GM23338 (cell line): ENCODE measurements at regions not wholly inside any gene's neighbourhood (a gene's known extent, or its start where the extent isn't known, plus 50 kb on each side); places are given as distances from the start of the nearest gene placed in this dataset.

ENCODE experiments used
- ATAC-seq: fragments of 200-7000 bp; cut with Tn5 transposase; 3 replicates; pipeline ENCODE4 v1.9.1; 2020
- DNase-seq: peaks from one replicate; pipeline ENCODE4 v3.0.0-alpha.2; 2015; ENCODE audit warnings: low spot score
- H2AFZ ChIP-seq: fragments of 200-600 bp; sonication (generic); 2 replicates; pipeline ENCODE4 v1.8.0; 2016; ENCODE audit warnings: antibody characterized with exemption, mild to moderate bottlenecking, moderate library complexity
- H3F3A ChIP-seq: fragments of 200-600 bp; sonication (generic); replicated peaks from 2 replicates; pipeline ENCODE4 v1.8.0; 2017; ENCODE audit warnings: antibody characterized with exemption, mixed run types, low read depth
- H3K27ac ChIP-seq: fragments of 200-600 bp; sonication (generic); 2 replicates; pipeline ENCODE4 v1.6.1; 2016; ENCODE audit warnings: low read depth
- H3K27me3 ChIP-seq: fragments of 200-600 bp; sonication (generic); 2 replicates; pipeline ENCODE4 v1.8.0; 2016; ENCODE audit warnings: mild to moderate bottlenecking, mixed run types, moderate library complexity; ENCODE audit not compliant: insufficient read depth
- H3K36me3 ChIP-seq: fragments of 200-600 bp; sonication (generic); 2 replicates; pipeline ENCODE4 v1.8.0; 2016; ENCODE audit warnings: mild to moderate bottlenecking; ENCODE audit not compliant: insufficient read depth
- H3K4me1 ChIP-seq: fragments of 200-600 bp; sonication (generic); 2 replicates; pipeline ENCODE4 v1.8.0; 2016; ENCODE audit warnings: mild to moderate bottlenecking, moderate library complexity; ENCODE audit not compliant: insufficient read depth
- H3K4me2 ChIP-seq: fragments of 200-600 bp; sonication (generic); 2 replicates; pipeline ENCODE4 v1.7.1; 2017; ENCODE audit warnings: mixed run types
- H3K4me3 ChIP-seq: fragments of 200-600 bp; sonication (generic); 2 replicates; pipeline ENCODE4 v1.6.1; 2016; ENCODE audit warnings: mixed run types
- H3K79me2 ChIP-seq: fragments of 200-600 bp; sonication (generic); replicated peaks from 2 replicates; pipeline ENCODE4 v1.8.0; 2017; ENCODE audit warnings: mild to moderate bottlenecking; ENCODE audit not compliant: insufficient read depth
- H3K9me2 ChIP-seq: fragments of 200-600 bp; sonication (generic); 2 replicates; pipeline ENCODE4 v1.8.0; 2017; ENCODE audit not compliant: insufficient read depth
- H4K20me1 ChIP-seq: fragments of 200-600 bp; sonication (generic); replicated peaks from 2 replicates; pipeline ENCODE4 v1.8.0; 2017; ENCODE audit warnings: mild to moderate bottlenecking; ENCODE audit not compliant: insufficient read depth
- H3K27ac Mint-ChIP-seq: 2 replicates; pipeline ENCODE4 v1.8.0; 2020; ENCODE audit warnings: inconsistent platforms, mild to moderate bottlenecking, moderate library complexity, mixed read lengths
- H3K27me3 Mint-ChIP-seq: 3 replicates; pipeline ENCODE4 v1.8.0; 2022; ENCODE audit warnings: low read depth, mild to moderate bottlenecking, moderate library complexity, mixed read lengths, inconsistent platforms; ENCODE audit not compliant: insufficient read depth, poor library complexity
- H3K36me3 Mint-ChIP-seq: 3 replicates; pipeline ENCODE4 v1.8.0; 2021; ENCODE audit warnings: low read depth, mild to moderate bottlenecking, inconsistent platforms, moderate library complexity, mixed read lengths
- H3K4me1 Mint-ChIP-seq: 3 replicates; pipeline ENCODE4 v1.8.0; 2020; ENCODE audit warnings: mild to moderate bottlenecking, inconsistent platforms, mixed read lengths
- H3K4me3 Mint-ChIP-seq: 3 replicates; pipeline ENCODE4 v1.8.0; 2021; ENCODE audit warnings: moderate library complexity, mild to moderate bottlenecking, inconsistent platforms, mixed read lengths
- H3K9me3 Mint-ChIP-seq: 3 replicates; pipeline ENCODE4 v1.8.0; 2020; ENCODE audit warnings: moderate library complexity, mild to moderate bottlenecking, inconsistent platforms, mixed read lengths
- EZH2 ChIP-seq: fragments of 200-600 bp; sonication (generic); IDR thresholded peaks from one replicate; pipeline ENCODE4 v1.8.0; 2017; ENCODE audit warnings: antibody characterized with exemption, mild to moderate bottlenecking, low read depth; ENCODE audit not compliant: unreplicated experiment
- EZH2phosphoT487 ChIP-seq: fragments of 200-600 bp; sonication (generic); IDR thresholded peaks from one replicate; pipeline ENCODE4 v1.8.1; 2018; ENCODE audit warnings: antibody characterized with exemption; ENCODE audit not compliant: unreplicated experiment
- NANOG ChIP-seq: IDR thresholded peaks from 2 replicates; pipeline ENCODE4 v1.6.1; 2016; ENCODE audit warnings: antibody characterized with exemption, borderline replicate concordance
- POLR2AphosphoS5 ChIP-seq: IDR thresholded peaks from 2 replicates; pipeline ENCODE4 v1.6.1; 2016; ENCODE audit warnings: antibody characterized with exemption, low read depth
- ZNF114 ChIP-seq: fragments of 250-450 bp; sonication (Bioruptor Pico); IDR thresholded peaks from 2 replicates; pipeline ENCODE4 v1.5.0; 2020; ENCODE audit warnings: mild to moderate bottlenecking, moderate library complexity
- ZNF331 ChIP-seq: fragments of 250-450 bp; sonication (Bioruptor Pico); IDR thresholded peaks from 2 replicates; pipeline ENCODE4 v1.5.0; 2020; ENCODE audit warnings: low read depth, mild to moderate bottlenecking, moderate library complexity
- TF ChIP-seq, protein P1 (sequence below): IDR thresholded peaks from one replicate; pipeline ENCODE4 v1.6.1; 2018; ENCODE audit warnings: antibody characterized with exemption; ENCODE audit not compliant: unreplicated experiment
- TF ChIP-seq, protein P2 (sequence below), 2 experiments: fragments of 200-600 bp in 1 of 2; sonication (generic) in 1 of 2; conservative IDR thresholded peaks; 2 replicates each; pipeline versions ENCODE4 v1.5.1 to v1.6.1; 2016 to 2017; ENCODE audit warnings: antibody characterized with exemption in 2 of 2, low read depth in 2 of 2, mild to moderate bottlenecking in 2 of 2, moderate library complexity in 1 of 2
- TF ChIP-seq, protein P3 (sequence below): fragments of 250-450 bp; sonication (Bioruptor Pico); IDR thresholded peaks from 2 replicates; pipeline ENCODE4 v1.5.0; 2020; ENCODE audit warnings: mild to moderate bottlenecking, moderate library complexity

DNA sequence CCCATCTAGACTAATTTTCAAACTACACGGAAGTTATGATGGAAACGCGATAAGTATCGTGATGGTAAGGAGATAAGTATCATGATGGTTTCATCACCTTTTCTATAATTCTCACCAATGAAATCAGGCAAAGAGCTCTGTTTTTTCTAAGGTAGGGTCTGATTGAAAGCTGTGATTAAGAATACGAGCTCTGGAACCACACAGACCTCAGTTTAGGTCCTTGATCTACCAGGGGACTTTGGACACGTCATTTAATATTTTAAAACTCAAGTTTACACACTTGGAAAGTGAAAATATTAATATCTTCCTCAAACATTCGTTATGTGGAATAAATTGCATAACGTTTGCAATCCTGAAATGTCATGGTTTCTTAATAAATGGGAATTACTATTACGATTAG, 538.2 kb upstream of the CELF2 start:
- Histone ChIP-seq H3K4me1 (peaks cover 14% of the 10 kb centered on the region; the same call in 1 of the 2 replicates), H3K79me2 (no peaks in the 10 kb centered on the region), H3K4me2 (no peak overlapping the region), H3F3A (no peaks in the 10 kb centered on the region), H2AFZ (no peak overlapping the region), H3K36me3 (no peaks in the 10 kb centered on the region), H4K20me1 (no peaks in the 10 kb centered on the region), H3K9me2 (peaks cover 5% of the 10 kb centered on the region; the same call in 1 of the 2 replicates), H3K27ac (no peak overlapping the region), H3K4me3 (no peak overlapping the region), H3K27me3 (no peaks in the 10 kb centered on the region)
- H3K27ac Mint-ChIP-seq: no peak overlapping the region
- H3K36me3 Mint-ChIP-seq: peaks cover 4% of the 10 kb centered on the region; the same call in 2 of the 3 replicates
- no peaks in the 10 kb centered on the region for H3K27me3 Mint-ChIP-seq
- H3K4me3 Mint-ChIP-seq: no peak overlapping the region
- DNase-seq: no peak
- TF ChIP-seq EZH2: no peak
- TF ChIP-seq, protein P1, sequence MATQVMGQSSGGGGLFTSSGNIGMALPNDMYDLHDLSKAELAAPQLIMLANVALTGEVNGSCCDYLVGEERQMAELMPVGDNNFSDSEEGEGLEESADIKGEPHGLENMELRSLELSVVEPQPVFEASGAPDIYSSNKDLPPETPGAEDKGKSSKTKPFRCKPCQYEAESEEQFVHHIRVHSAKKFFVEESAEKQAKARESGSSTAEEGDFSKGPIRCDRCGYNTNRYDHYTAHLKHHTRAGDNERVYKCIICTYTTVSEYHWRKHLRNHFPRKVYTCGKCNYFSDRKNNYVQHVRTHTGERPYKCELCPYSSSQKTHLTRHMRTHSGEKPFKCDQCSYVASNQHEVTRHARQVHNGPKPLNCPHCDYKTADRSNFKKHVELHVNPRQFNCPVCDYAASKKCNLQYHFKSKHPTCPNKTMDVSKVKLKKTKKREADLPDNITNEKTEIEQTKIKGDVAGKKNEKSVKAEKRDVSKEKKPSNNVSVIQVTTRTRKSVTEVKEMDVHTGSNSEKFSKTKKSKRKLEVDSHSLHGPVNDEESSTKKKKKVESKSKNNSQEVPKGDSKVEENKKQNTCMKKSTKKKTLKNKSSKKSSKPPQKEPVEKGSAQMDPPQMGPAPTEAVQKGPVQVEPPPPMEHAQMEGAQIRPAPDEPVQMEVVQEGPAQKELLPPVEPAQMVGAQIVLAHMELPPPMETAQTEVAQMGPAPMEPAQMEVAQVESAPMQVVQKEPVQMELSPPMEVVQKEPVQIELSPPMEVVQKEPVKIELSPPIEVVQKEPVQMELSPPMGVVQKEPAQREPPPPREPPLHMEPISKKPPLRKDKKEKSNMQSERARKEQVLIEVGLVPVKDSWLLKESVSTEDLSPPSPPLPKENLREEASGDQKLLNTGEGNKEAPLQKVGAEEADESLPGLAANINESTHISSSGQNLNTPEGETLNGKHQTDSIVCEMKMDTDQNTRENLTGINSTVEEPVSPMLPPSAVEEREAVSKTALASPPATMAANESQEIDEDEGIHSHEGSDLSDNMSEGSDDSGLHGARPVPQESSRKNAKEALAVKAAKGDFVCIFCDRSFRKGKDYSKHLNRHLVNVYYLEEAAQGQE: no peak
- TF ChIP-seq EZH2phosphoT487: no peak
- TF ChIP-seq, protein P2, sequence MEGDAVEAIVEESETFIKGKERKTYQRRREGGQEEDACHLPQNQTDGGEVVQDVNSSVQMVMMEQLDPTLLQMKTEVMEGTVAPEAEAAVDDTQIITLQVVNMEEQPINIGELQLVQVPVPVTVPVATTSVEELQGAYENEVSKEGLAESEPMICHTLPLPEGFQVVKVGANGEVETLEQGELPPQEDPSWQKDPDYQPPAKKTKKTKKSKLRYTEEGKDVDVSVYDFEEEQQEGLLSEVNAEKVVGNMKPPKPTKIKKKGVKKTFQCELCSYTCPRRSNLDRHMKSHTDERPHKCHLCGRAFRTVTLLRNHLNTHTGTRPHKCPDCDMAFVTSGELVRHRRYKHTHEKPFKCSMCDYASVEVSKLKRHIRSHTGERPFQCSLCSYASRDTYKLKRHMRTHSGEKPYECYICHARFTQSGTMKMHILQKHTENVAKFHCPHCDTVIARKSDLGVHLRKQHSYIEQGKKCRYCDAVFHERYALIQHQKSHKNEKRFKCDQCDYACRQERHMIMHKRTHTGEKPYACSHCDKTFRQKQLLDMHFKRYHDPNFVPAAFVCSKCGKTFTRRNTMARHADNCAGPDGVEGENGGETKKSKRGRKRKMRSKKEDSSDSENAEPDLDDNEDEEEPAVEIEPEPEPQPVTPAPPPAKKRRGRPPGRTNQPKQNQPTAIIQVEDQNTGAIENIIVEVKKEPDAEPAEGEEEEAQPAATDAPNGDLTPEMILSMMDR (conservative IDR thresholded peaks at IDR 0.05; ENCODE audit: low read depth in 2 of 2): no peak
- TF ChIP-seq POLR2AphosphoS5: no peak
- TF ChIP-seq ZNF331 (CRISPR knock-in tag): no peak
- peaks cover 23% of the 10 kb centered on the region for H3K4me1 Mint-ChIP-seq
- ATAC-seq: no peak
- H3K9me3 Mint-ChIP-seq: no peaks in the 10 kb centered on the region; the same call in 2 of the 3 replicates

DNA sequence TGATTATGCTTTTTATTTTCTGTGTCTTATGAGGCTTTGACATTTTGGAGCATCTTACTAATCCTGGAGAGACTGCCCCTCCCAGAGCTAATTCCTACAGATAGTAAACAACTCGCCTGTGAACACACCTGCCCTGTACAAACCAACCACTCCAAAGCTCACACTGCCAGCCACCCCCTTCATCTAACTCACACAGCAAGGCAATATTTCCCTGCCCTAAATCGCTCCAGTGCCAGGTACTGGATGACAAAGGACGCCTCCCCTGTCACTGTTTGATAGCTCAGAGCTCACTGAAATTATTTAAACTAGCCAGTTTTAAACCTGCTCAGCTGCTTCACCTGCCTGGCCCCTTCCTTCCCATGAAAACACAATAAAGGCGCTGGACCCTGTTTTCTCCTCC, 535.1 kb upstream of the CELF2 start:
- no peaks in the 10 kb centered on the region for H3K9me2 ChIP-seq
- H3K4me1 Mint-ChIP-seq: peaks cover 6% of the 10 kb centered on the region; the same call in 2 of the 3 replicates
- H3K27me3 ChIP-seq: no peaks in the 10 kb centered on the region
- no peaks in the 10 kb centered on the region for H3K27me3 Mint-ChIP-seq
- no peak overlapping the region for H3K4me2 ChIP-seq
- 0 out of 2 replicates have a peak overlapping the region, but pooled peaks have one; percentile 21 for H3K27ac Mint-ChIP-seq
- no peak overlapping the region for H3K4me3 Mint-ChIP-seq
- H2AFZ ChIP-seq: peak overlapping the region; percentile 64; the same call in 1 of the 2 replicates
- no peaks in the 10 kb centered on the region for H4K20me1 ChIP-seq
- no peaks in the 10 kb centered on the region; the same call in 2 of the 3 replicates for H3K9me3 Mint-ChIP-seq
- ATAC-seq (no peak), DNase-seq (no peak)
- no peaks in the 10 kb centered on the region for H3K79me2 ChIP-seq
- no peaks in the 10 kb centered on the region for H3F3A ChIP-seq
- H3K27ac ChIP-seq: no peak overlapping the region
- H3K36me3 Mint-ChIP-seq: no peaks in the 10 kb centered on the region
- no peaks in the 10 kb centered on the region for H3K4me1 ChIP-seq
- H3K36me3 ChIP-seq: no peaks in the 10 kb centered on the region
- no peak overlapping the region for H3K4me3 ChIP-seq
- no peak for TF ChIP-seq ZNF114
- TF ChIP-seq EZH2phosphoT487: no peak
- TF ChIP-seq NANOG: no peak
- TF ChIP-seq, protein P3, sequence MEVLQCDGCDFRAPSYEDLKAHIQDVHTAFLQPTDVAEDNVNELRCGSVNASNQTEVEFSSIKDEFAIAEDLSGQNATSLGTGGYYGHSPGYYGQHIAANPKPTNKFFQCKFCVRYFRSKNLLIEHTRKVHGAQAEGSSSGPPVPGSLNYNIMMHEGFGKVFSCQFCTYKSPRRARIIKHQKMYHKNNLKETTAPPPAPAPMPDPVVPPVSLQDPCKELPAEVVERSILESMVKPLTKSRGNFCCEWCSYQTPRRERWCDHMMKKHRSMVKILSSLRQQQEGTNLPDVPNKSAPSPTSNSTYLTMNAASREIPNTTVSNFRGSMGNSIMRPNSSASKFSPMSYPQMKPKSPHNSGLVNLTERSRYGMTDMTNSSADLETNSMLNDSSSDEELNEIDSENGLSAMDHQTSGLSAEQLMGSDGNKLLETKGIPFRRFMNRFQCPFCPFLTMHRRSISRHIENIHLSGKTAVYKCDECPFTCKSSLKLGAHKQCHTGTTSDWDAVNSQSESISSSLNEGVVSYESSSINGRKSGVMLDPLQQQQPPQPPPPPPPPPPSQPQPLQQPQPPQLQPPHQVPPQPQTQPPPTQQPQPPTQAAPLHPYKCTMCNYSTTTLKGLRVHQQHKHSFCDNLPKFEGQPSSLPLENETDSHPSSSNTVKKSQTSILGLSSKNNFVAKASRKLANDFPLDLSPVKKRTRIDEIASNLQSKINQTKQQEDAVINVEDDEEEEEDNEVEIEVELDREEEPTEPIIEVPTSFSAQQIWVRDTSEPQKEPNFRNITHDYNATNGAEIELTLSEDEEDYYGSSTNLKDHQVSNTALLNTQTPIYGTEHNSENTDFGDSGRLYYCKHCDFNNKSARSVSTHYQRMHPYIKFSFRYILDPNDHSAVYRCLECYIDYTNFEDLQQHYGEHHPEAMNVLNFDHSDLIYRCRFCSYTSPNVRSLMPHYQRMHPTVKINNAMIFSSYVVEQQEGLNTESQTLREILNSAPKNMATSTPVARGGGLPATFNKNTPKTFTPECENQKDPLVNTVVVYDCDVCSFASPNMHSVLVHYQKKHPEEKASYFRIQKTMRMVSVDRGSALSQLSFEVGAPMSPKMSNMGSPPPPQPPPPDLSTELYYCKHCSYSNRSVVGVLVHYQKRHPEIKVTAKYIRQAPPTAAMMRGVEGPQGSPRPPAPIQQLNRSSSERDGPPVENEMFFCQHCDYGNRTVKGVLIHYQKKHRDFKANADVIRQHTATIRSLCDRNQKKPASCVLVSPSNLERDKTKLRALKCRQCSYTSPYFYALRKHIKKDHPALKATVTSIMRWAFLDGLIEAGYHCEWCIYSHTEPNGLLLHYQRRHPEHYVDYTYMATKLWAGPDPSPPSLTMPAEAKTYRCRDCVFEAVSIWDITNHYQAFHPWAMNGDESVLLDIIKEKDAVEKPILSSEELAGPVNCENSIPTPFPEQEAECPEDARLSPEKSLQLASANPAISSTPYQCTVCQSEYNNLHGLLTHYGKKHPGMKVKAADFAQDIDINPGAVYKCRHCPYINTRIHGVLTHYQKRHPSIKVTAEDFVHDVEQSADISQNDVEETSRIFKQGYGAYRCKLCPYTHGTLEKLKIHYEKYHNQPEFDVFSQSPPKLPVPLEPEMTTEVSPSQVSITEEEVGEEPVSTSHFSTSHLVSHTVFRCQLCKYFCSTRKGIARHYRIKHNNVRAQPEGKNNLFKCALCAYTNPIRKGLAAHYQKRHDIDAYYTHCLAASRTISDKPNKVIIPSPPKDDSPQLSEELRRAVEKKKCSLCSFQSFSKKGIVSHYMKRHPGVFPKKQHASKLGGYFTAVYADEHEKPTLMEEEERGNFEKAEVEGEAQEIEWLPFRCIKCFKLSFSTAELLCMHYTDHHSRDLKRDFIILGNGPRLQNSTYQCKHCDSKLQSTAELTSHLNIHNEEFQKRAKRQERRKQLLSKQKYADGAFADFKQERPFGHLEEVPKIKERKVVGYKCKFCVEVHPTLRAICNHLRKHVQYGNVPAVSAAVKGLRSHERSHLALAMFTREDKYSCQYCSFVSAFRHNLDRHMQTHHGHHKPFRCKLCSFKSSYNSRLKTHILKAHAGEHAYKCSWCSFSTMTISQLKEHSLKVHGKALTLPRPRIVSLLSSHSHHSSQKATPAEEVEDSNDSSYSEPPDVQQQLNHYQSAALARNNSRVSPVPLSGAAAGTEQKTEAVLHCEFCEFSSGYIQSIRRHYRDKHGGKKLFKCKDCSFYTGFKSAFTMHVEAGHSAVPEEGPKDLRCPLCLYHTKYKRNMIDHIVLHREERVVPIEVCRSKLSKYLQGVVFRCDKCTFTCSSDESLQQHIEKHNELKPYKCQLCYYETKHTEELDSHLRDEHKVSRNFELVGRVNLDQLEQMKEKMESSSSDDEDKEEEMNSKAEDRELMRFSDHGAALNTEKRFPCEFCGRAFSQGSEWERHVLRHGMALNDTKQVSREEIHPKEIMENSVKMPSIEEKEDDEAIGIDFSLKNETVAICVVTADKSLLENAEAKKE (CRISPR knock-in tag): no peak
